ENCODE measurements at regions not wholly inside any gene's neighbourhood (a gene's known extent, or its start where the extent isn't known, plus 50 kb on each side); places are given as distances from the start of the nearest gene placed in this dataset.
"Not testable (repeated sequence)": the region's sequence is repeated elsewhere in the genome, so short reads cannot be mapped to it uniquely, and the experiment has no call there.

- TF ChIP-seq CTCF, POLR2A (IDR thresholded peaks at IDR 0.05): not testable (repeated sequence)
Observed at GRCh38 chr15:32522900-32523299, 67.5 kb upstream of the GOLGA8O start.
